OCI-LY1 (cell line): ENCODE measurements at regions not wholly inside any gene's neighbourhood (a gene's known extent, or its start where the extent isn't known, plus 50 kb on each side); places are given as distances from the start of the nearest gene placed in this dataset.

Experiments
- H2AFZ ChIP-seq: fragments of 200-600 bp; sonication (generic), shearing (Covaris generic); 2 replicates; pipeline ENCODE4 v1.6.0; 2014; ENCODE audit warnings: antibody characterized with exemption, mild to moderate bottlenecking, low read length
- H3F3A ChIP-seq: fragments of 200-600 bp; sonication (generic), shearing (Covaris generic); 2 replicates; pipeline ENCODE4 v1.6.0; 2014; ENCODE audit warnings: mild to moderate bottlenecking, antibody characterized with exemption, low read length, moderate library complexity; ENCODE audit not compliant: insufficient read depth
- H3K27ac ChIP-seq: fragments of 200-600 bp; sonication (generic); 2 replicates; pipeline ENCODE4 v1.5.1; 2014; ENCODE audit warnings: low read length, mixed run types, mild to moderate bottlenecking, low read depth; ENCODE audit not compliant: poor library complexity, severe bottlenecking
- H3K27me3 ChIP-seq: fragments of 200-600 bp; sonication (generic); 2 replicates; pipeline ENCODE4 v1.6.0; 2014; ENCODE audit warnings: antibody characterized with exemption, mild to moderate bottlenecking, low read length, moderate library complexity; ENCODE audit not compliant: insufficient read depth
- H3K36me3 ChIP-seq: fragments of 200-600 bp; sonication (generic); 2 replicates; pipeline ENCODE4 v1.6.1; 2014; ENCODE audit warnings: mild to moderate bottlenecking, antibody characterized with exemption, low read length, moderate library complexity, mixed read lengths; ENCODE audit not compliant: insufficient read depth
- H3K4me1 ChIP-seq: fragments of 200-600 bp; sonication (generic); 2 replicates; pipeline ENCODE4 v1.5.1; 2014; ENCODE audit warnings: mild to moderate bottlenecking, low read length, moderate library complexity; ENCODE audit not compliant: insufficient read depth, severe bottlenecking
- H3K4me2 ChIP-seq: fragments of 200-600 bp; sonication (generic), shearing (Covaris generic); 2 replicates; pipeline ENCODE4 v1.6.1; 2014; ENCODE audit warnings: low read length
- H3K4me3 ChIP-seq: fragments of 200-600 bp; sonication (generic); 2 replicates; pipeline ENCODE4 v1.5.1; 2014; ENCODE audit warnings: low read length, low read depth, mild to moderate bottlenecking, mixed read lengths; ENCODE audit not compliant: poor library complexity, severe bottlenecking
- H3K79me2 ChIP-seq: fragments of 200-600 bp; shearing (Covaris generic); 2 replicates; pipeline ENCODE4 v1.6.1; 2016; ENCODE audit warnings: mixed run types, low read length, mixed read lengths; ENCODE audit not compliant: insufficient read depth
- H3K9ac ChIP-seq: fragments of 200-600 bp; sonication (generic), shearing (Covaris generic); 2 replicates; pipeline ENCODE4 v1.6.1; 2014; ENCODE audit warnings: mild to moderate bottlenecking, low read length, mixed read lengths
- H3K9me2 ChIP-seq: fragments of 200-600 bp; sonication (generic), shearing (Covaris generic); 2 replicates; pipeline ENCODE4 v1.6.1; 2014; ENCODE audit warnings: low read depth, mild to moderate bottlenecking, low read length, mixed read lengths
- H3K9me3 ChIP-seq: fragments of 200-600 bp; shearing (Covaris generic); 2 replicates; pipeline ENCODE4 v1.6.1; 2014; ENCODE audit warnings: low read length, mixed read lengths
- H4K20me1 ChIP-seq: fragments of 200-600 bp; sonication (generic), shearing (Covaris generic); 2 replicates; pipeline ENCODE4 v1.6.0; 2016; ENCODE audit warnings: mild to moderate bottlenecking, low read length; ENCODE audit not compliant: insufficient read depth
- CTCF ChIP-seq: fragments of 200-600 bp; sonication (generic), shearing (Covaris generic); IDR thresholded peaks from 2 replicates; pipeline ENCODE4 v1.5.1; 2017; ENCODE audit warnings: mild to moderate bottlenecking, antibody characterized with exemption, low read length, moderate library complexity, mixed read lengths
- EZH2 ChIP-seq: fragments of 200-600 bp; sonication (generic), shearing (Covaris generic); IDR thresholded peaks from 2 replicates; pipeline ENCODE4 v1.8.0; 2017; ENCODE audit warnings: borderline replicate concordance, mixed run types, mild to moderate bottlenecking, antibody characterized with exemption, low read length, moderate library complexity, mixed read lengths

GRCh38 chr1:60759291-60759690, 323.1 kb upstream of the NFIA start:
- Histone ChIP-seq H3K9me2 (no peaks in the 10 kb centered on the region), H3K9me3 (no peaks in the 10 kb centered on the region), H3K9ac (no peak overlapping the region), H2AFZ (no peak overlapping the region), H3F3A (no peaks in the 10 kb centered on the region), H3K36me3 (no peaks in the 10 kb centered on the region), H3K4me1 (no peaks in the 10 kb centered on the region), H3K4me2 (no peak overlapping the region), H3K4me3 (no peak overlapping the region), H3K27ac (no peak overlapping the region), H3K27me3 (no peaks in the 10 kb centered on the region), H3K79me2 (no peaks in the 10 kb centered on the region), H4K20me1 (no peaks in the 10 kb centered on the region)
- TF ChIP-seq EZH2 (no peak), CTCF (no peak)

GRCh38 chr1:60757485-60757884, 324.9 kb upstream of the NFIA start:
- Histone ChIP-seq H2AFZ (no peak overlapping the region), H3K4me2 (no peak overlapping the region), H3K9ac (no peak overlapping the region), H3K27ac (no peak overlapping the region), H4K20me1 (no peaks in the 10 kb centered on the region), H3K79me2 (no peaks in the 10 kb centered on the region), H3K9me3 (no peaks in the 10 kb centered on the region), H3K4me3 (no peak overlapping the region), H3K27me3 (no peaks in the 10 kb centered on the region), H3K9me2 (no peaks in the 10 kb centered on the region), H3K4me1 (no peaks in the 10 kb centered on the region), H3K36me3 (no peaks in the 10 kb centered on the region), H3F3A (no peaks in the 10 kb centered on the region)
- TF ChIP-seq EZH2 (no peak), CTCF (no peak)

- H3F3A ChIP-seq = no peaks in the 10 kb centered on the region
- no peak overlapping the region for H3K9ac ChIP-seq
- no peak overlapping the region for H3K4me2 ChIP-seq
- no peak overlapping the region for H2AFZ ChIP-seq
- TF ChIP-seq EZH2 (no peak), CTCF (no peak)
- no peaks in the 10 kb centered on the region for H3K9me2 ChIP-seq
- no peaks in the 10 kb centered on the region for H3K4me1 ChIP-seq
- H3K27ac ChIP-seq = no peak overlapping the region
- no peaks in the 10 kb centered on the region for H4K20me1 ChIP-seq
- no peak overlapping the region for H3K4me3 ChIP-seq
- H3K36me3 ChIP-seq = no peaks in the 10 kb centered on the region
- no peaks in the 10 kb centered on the region for H3K27me3 ChIP-seq
- no peaks in the 10 kb centered on the region for H3K9me3 ChIP-seq
- H3K79me2 ChIP-seq = no peaks in the 10 kb centered on the region
Observed at GRCh38 chr1:60753036-60753900, 329.1 kb upstream of the NFIA start.
